MM.1S (cell line): ENCODE measurements at regions not wholly inside any gene's neighbourhood (a gene's known extent, or its start where the extent isn't known, plus 50 kb on each side); places are given as distances from the start of the nearest gene placed in this dataset.

Source experiments
- DNase-seq: peaks from one replicate; pipeline ENCODE4 v3.0.0-alpha.2; 2015
- H2AFZ ChIP-seq: fragments of 300-600 bp; sonication (generic); 2 replicates; pipeline ENCODE4 v1.6.0; 2016; ENCODE audit warnings: antibody characterized with exemption, low read length
- H3F3A ChIP-seq: fragments of 300-600 bp; sonication (generic); 2 replicates; pipeline ENCODE4 v1.6.1; 2016; ENCODE audit warnings: mild to moderate bottlenecking, antibody characterized with exemption, low read length, moderate library complexity, mixed read lengths; ENCODE audit not compliant: insufficient read depth
- H3K27ac ChIP-seq: fragments of 300-600 bp; sonication (generic); 2 replicates; pipeline ENCODE4 v1.5.1; 2016; ENCODE audit warnings: mild to moderate bottlenecking, low read length
- H3K27me3 ChIP-seq: fragments of 300-600 bp; sonication (generic); replicated peaks from 2 replicates; pipeline ENCODE4 v1.6.0; 2016; ENCODE audit warnings: low read length; ENCODE audit not compliant: insufficient read depth
- H3K36me3 ChIP-seq: fragments of 300-600 bp; sonication (generic); replicated peaks from 2 replicates; pipeline ENCODE4 v1.6.1; 2016; ENCODE audit warnings: mild to moderate bottlenecking, low read length, mixed read lengths; ENCODE audit not compliant: insufficient read depth
- H3K4me1 ChIP-seq: fragments of 300-600 bp; sonication (generic); 2 replicates; pipeline ENCODE4 v1.6.1; 2016; ENCODE audit warnings: low read length, mixed read lengths
- H3K4me2 ChIP-seq: fragments of 300-600 bp; sonication (generic); 2 replicates; pipeline ENCODE4 v1.6.0; 2016; ENCODE audit warnings: low read depth, low read length
- H3K4me3 ChIP-seq: fragments of 300-600 bp; sonication (generic); 2 replicates; pipeline ENCODE4 v1.5.1; 2016; ENCODE audit warnings: low read length, mixed read lengths
- H3K79me2 ChIP-seq: fragments of 300-600 bp; sonication (generic); 2 replicates; pipeline ENCODE4 v1.6.1; 2016; ENCODE audit warnings: mixed run types, low read length, mixed read lengths
- H3K9ac ChIP-seq: fragments of 300-600 bp; sonication (generic); 2 replicates; pipeline ENCODE4 v1.6.1; 2016; ENCODE audit warnings: low read length, mixed read lengths
- H3K9me2 ChIP-seq: fragments of 300-600 bp; sonication (generic); replicated peaks from 2 replicates; pipeline ENCODE4 v1.6.1; 2016; ENCODE audit warnings: mild to moderate bottlenecking, low read length, mixed read lengths; ENCODE audit not compliant: insufficient read depth
- H3K9me3 ChIP-seq: fragments of 300-600 bp; sonication (generic); replicated peaks from 2 replicates; pipeline ENCODE4 v1.6.1; 2016; ENCODE audit warnings: mild to moderate bottlenecking, low read length, mixed read lengths; ENCODE audit not compliant: insufficient read depth
- H4K20me1 ChIP-seq: fragments of 300-600 bp; sonication (generic); 2 replicates; pipeline ENCODE4 v1.6.1; 2016; ENCODE audit warnings: mild to moderate bottlenecking, low read length, moderate library complexity, mixed read lengths; ENCODE audit not compliant: insufficient read depth
- CTCF ChIP-seq: fragments of 300-600 bp; sonication (generic); IDR thresholded peaks from 2 replicates; pipeline ENCODE4 v1.5.1; 2016; ENCODE audit warnings: antibody characterized with exemption, low read length, mixed read lengths
- EZH2 ChIP-seq: fragments of 300-600 bp; sonication (generic); optimal IDR thresholded peaks from 2 replicates; pipeline ENCODE3; 2017; ENCODE audit warnings: low read depth, mild to moderate bottlenecking, antibody characterized with exemption, low read length, mixed read lengths
- EZH2phosphoT487 ChIP-seq: fragments of 300-600 bp; sonication (generic); IDR thresholded peaks from 2 replicates; pipeline ENCODE4 v1.6.1; 2018; ENCODE audit warnings: antibody characterized with exemption, low read length

- Histone ChIP-seq H3F3A (no peaks in the 10 kb centered on the region), H3K79me2 (no peaks in the 10 kb centered on the region), H3K4me1 (0 out of 2 replicates have a peak, but pooled peaks cover 4% of the 10 kb centered on the region), H4K20me1 (no peaks in the 10 kb centered on the region), H2AFZ (no peak overlapping the region), H3K9me3 (no peaks in the 10 kb centered on the region), H3K9me2 (no peaks in the 10 kb centered on the region), H3K27me3 (no peaks in the 10 kb centered on the region), H3K9ac (no peak overlapping the region), H3K4me2 (no peak overlapping the region), H3K4me3 (no peak overlapping the region), H3K36me3 (no peaks in the 10 kb centered on the region), H3K27ac (no peak overlapping the region)
- TF ChIP-seq EZH2 (no peak), EZH2phosphoT487 (no peak), CTCF (no peak)
- no peak for DNase-seq
Observed at GRCh38 chr7:46710927-46711326, 789.9 kb upstream of the IGFBP3 start.

GRCh38 chr7:46707973-46708372, 786.9 kb upstream of the IGFBP3 start:
- Histone ChIP-seq H3K27me3 (no peaks in the 10 kb centered on the region), H3K4me1 (0 out of 2 replicates have a peak, but pooled peaks cover 4% of the 10 kb centered on the region), H3K4me3 (no peak overlapping the region), H3K4me2 (no peak overlapping the region), H4K20me1 (no peaks in the 10 kb centered on the region), H3K9me2 (no peaks in the 10 kb centered on the region), H3F3A (no peaks in the 10 kb centered on the region), H3K79me2 (no peaks in the 10 kb centered on the region), H3K9ac (no peak overlapping the region), H2AFZ (no peak overlapping the region), H3K36me3 (no peaks in the 10 kb centered on the region), H3K27ac (no peak overlapping the region), H3K9me3 (no peaks in the 10 kb centered on the region)
- TF ChIP-seq EZH2phosphoT487 (no peak), EZH2 (no peak), CTCF (no peak)
- no peak for DNase-seq

GRCh38 chr7:46705386-46706255, 784.5 kb upstream of the IGFBP3 start:
- no peaks in the 10 kb centered on the region for H3F3A ChIP-seq
- no peaks in the 10 kb centered on the region for H3K9me2 ChIP-seq
- H3K4me3 ChIP-seq, result no peak overlapping the region
- no peaks in the 10 kb centered on the region for H4K20me1 ChIP-seq
- no peaks in the 10 kb centered on the region for H3K79me2 ChIP-seq
- DNase-seq, result no peak
- 0 out of 2 replicates have a peak, but pooled peaks cover 4% of the 10 kb centered on the region for H3K4me1 ChIP-seq
- no peaks in the 10 kb centered on the region for H3K27me3 ChIP-seq
- H3K27ac ChIP-seq, result no peak overlapping the region
- no peak overlapping the region for H3K9ac ChIP-seq
- no peak overlapping the region for H3K4me2 ChIP-seq
- H3K9me3 ChIP-seq, result no peaks in the 10 kb centered on the region
- H2AFZ ChIP-seq, result no peak overlapping the region
- TF ChIP-seq CTCF, result no peak
- TF ChIP-seq EZH2, result no peak
- H3K36me3 ChIP-seq, result no peaks in the 10 kb centered on the region
